ENCODE measurements at regions not wholly inside any gene's neighbourhood (a gene's known extent, or its start where the extent isn't known, plus 50 kb on each side); places are given as distances from the start of the nearest gene placed in this dataset.

DNA sequence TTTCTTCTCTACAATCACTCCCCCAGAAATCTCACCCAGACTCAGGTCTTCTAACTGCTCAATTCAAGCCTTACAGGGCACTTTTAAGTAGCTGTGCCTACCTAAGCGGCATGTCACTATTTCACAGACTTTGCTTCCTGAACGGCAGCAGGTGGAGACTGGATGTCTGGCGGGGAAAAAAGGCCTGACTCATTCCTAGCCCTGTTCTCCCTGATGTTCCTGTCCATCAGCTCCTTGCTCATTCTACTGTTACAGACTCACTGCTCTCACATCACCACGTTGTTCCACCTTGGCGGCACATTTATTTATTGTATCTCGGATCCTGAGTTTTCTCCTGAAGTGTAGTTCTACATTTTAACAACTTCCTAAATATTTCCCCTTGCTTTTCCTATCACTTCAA lies 52.6 kb upstream of the ATP11B start:
- DNase-seq: no peak

DNA sequence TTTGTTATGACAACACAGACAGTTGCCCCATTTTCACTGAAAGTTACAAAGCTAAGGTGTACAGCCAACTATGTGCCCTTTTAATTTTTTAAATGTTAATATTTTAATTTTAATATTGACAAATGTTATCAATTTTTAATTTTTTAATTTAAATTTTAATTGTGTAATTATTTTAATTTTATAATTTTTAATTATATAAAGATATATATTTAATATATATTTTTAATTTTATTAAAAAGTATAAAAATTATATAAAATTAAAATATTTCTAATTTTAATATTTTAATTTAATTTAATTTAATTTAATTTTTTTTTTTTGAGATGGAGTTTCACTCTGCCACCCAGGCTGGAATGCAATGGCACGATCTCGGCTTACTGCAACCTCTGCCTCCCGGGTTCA lies 52.1 kb upstream of the ATP11B start:
- no peak for DNase-seq

Data from NK-92 treated with Interleukin-12 subunit alpha and Interleukin-12 subunit beta, amount 100 ng/mL, for 24 hours (cell line).